ENCODE measurements at regions not wholly inside any gene's neighbourhood (a gene's known extent, or its start where the extent isn't known, plus 50 kb on each side); places are given as distances from the start of the nearest gene placed in this dataset.

DNA sequence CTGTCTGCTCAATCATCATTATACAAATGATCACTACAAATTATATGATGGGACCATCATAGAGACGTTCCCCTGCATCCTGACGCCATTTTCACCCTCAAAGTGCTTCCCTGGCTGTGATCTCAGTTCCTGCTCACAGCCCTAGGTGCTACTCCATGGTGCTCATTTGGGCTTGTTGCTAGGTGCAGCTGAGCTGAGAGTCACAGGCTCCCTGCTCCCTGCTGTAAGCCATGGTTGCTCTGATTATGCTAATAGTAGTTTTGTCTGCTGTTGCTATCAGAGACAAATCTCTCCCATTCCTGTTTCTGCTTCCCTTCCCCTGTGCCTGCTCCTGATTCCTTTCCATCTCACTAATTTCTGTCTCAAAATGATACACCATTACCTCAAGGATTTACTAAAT is 474.3 kb downstream of the METTL15 start:
- no peak for TF ChIP-seq EZH2phosphoT487 (conservative IDR thresholded peaks at IDR 0.05; ENCODE audit: low read length)
- TF ChIP-seq, protein P1, sequence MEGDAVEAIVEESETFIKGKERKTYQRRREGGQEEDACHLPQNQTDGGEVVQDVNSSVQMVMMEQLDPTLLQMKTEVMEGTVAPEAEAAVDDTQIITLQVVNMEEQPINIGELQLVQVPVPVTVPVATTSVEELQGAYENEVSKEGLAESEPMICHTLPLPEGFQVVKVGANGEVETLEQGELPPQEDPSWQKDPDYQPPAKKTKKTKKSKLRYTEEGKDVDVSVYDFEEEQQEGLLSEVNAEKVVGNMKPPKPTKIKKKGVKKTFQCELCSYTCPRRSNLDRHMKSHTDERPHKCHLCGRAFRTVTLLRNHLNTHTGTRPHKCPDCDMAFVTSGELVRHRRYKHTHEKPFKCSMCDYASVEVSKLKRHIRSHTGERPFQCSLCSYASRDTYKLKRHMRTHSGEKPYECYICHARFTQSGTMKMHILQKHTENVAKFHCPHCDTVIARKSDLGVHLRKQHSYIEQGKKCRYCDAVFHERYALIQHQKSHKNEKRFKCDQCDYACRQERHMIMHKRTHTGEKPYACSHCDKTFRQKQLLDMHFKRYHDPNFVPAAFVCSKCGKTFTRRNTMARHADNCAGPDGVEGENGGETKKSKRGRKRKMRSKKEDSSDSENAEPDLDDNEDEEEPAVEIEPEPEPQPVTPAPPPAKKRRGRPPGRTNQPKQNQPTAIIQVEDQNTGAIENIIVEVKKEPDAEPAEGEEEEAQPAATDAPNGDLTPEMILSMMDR (IDR thresholded peaks at IDR 0.05; ENCODE audit: insufficient read depth, low read length, poor library complexity, severe bottlenecking) = no peak
- Histone ChIP-seq H2AFZ (ENCODE audit: low read depth, low read length, severe bottlenecking) (no peak overlapping the region), H4K20me1 (ENCODE audit: low read depth, low read length) (no peaks in the 10 kb centered on the region), H3K27ac (ENCODE audit: low read depth, low read length) (no peak overlapping the region), H3K4me2 (ENCODE audit: low read depth, low read length, poor library complexity, severe bottlenecking) (no peak overlapping the region), H3K27me3 (ENCODE audit: low read length) (no peaks in the 10 kb centered on the region), H3K36me3 (ENCODE audit: low read length) (no peaks in the 10 kb centered on the region), H3K9me3 (ENCODE audit: insufficient read depth, low read length) (no peaks in the 10 kb centered on the region), H3F3A (ENCODE audit: insufficient read depth) (no peaks in the 10 kb centered on the region), H3K9ac (ENCODE audit: low read length) (no peak overlapping the region), H3K9me2 (replicated peaks; ENCODE audit: insufficient read depth, low read length) (no peaks in the 10 kb centered on the region), H3K79me2 (ENCODE audit: insufficient read depth, low read length) (no peaks in the 10 kb centered on the region), H3K4me3 (ENCODE audit: insufficient read depth, low read length, poor library complexity, severe bottlenecking) (no peak overlapping the region)

DNA sequence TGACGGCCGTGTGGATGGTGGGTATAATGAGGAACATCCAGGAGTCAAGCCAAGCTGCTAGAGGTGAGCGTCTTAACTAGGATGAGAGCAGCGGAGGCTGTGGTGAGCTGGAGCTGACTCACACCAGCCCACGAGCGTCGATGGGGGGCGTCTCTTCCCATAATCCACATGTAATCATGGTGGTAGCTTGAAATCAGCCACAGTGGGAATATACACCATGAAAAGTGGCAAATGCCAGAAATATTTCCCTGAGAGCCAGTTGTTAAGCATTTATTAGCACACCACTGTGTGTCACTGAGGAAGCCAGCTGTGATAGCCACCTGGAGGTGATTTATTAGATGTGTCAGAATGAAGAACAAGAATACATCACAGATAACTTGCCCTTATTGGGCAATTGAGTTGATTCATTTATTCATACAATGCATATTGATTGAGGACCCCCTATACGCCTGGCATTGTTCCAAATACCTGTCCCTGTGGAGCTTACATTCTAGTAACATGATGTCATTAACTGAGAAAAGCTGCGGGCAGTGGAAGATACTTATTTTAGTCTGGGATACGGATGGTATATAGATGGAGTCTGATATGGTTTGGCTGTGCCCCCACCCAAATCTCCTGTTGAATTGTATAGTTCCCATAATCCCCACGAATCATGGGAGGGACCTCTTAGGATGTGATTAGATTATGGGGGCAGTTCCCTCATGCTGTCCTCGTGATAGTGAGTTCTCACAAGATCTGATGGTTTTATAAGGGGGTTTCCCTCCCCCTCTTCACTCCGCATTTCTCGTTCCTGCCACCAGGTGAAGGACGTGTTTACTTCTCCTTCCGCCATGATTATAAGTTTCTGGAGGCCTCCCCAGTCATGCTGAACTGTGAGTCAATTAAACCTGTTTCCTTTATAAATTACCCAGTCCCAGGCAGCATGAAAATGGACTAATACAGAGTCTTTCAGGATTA is 473.4 kb downstream of the METTL15 start:
- TF ChIP-seq, protein P1 (IDR thresholded peaks at IDR 0.05; ENCODE audit: insufficient read depth, low read length, poor library complexity, severe bottlenecking) = no peak
- no peak for TF ChIP-seq EZH2phosphoT487 (conservative IDR thresholded peaks at IDR 0.05; ENCODE audit: low read length)
- Histone ChIP-seq H3K4me3 (ENCODE audit: insufficient read depth, low read length, poor library complexity, severe bottlenecking) (no peak overlapping the region), H3K27ac (ENCODE audit: low read depth, low read length) (no peak overlapping the region), H3K79me2 (ENCODE audit: insufficient read depth, low read length) (no peaks in the 10 kb centered on the region), H4K20me1 (ENCODE audit: low read depth, low read length) (no peaks in the 10 kb centered on the region), H3K9ac (ENCODE audit: low read length) (no peak overlapping the region), H3F3A (ENCODE audit: insufficient read depth) (no peaks in the 10 kb centered on the region), H3K9me2 (replicated peaks; ENCODE audit: insufficient read depth, low read length) (no peaks in the 10 kb centered on the region), H3K27me3 (ENCODE audit: low read length) (no peaks in the 10 kb centered on the region), H3K9me3 (ENCODE audit: insufficient read depth, low read length) (no peaks in the 10 kb centered on the region), H3K36me3 (ENCODE audit: low read length) (no peaks in the 10 kb centered on the region), H2AFZ (ENCODE audit: low read depth, low read length, severe bottlenecking) (no peak overlapping the region), H3K4me2 (ENCODE audit: low read depth, low read length, poor library complexity, severe bottlenecking) (no peak overlapping the region)

DNA sequence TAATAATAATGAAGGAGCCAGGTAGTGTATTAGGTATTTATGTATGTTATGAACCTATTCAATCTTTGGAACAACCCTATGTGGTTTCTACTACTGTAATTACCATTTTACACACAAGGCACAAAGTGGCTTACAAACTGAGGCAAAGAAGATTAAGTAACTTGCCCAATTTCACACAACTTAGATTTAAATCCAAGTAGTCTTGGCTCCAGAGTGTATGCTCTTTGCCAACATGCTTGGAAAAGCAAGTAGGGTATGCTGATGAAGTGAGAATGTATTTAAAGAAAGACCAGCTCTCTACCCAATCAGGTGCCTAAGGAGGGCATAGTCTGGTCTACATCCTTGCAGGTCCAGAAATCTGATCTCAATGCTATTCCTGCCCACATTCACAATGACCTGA is 463.2 kb downstream of the METTL15 start:
- H3F3A ChIP-seq (ENCODE audit: insufficient read depth) = no peaks in the 10 kb centered on the region
- no peak for TF ChIP-seq EZH2phosphoT487 (conservative IDR thresholded peaks at IDR 0.05; ENCODE audit: low read length)
- TF ChIP-seq, protein P1 (IDR thresholded peaks at IDR 0.05; ENCODE audit: insufficient read depth, low read length, poor library complexity, severe bottlenecking) = no peak
- no peaks in the 10 kb centered on the region for H4K20me1 ChIP-seq (ENCODE audit: low read depth, low read length)
- H3K4me2 ChIP-seq (ENCODE audit: low read depth, low read length, poor library complexity, severe bottlenecking) = no peak overlapping the region
- no peaks in the 10 kb centered on the region for H3K79me2 ChIP-seq (ENCODE audit: insufficient read depth, low read length)
- H3K27me3 ChIP-seq (ENCODE audit: low read length) = no peaks in the 10 kb centered on the region
- no peaks in the 10 kb centered on the region for H3K36me3 ChIP-seq (ENCODE audit: low read length)
- no peak overlapping the region for H3K27ac ChIP-seq (ENCODE audit: low read depth, low read length)
- H2AFZ ChIP-seq (ENCODE audit: low read depth, low read length, severe bottlenecking) = no peak overlapping the region
- no peaks in the 10 kb centered on the region for H3K9me2 ChIP-seq (replicated peaks; ENCODE audit: insufficient read depth, low read length)
- H3K4me3 ChIP-seq (ENCODE audit: insufficient read depth, low read length, poor library complexity, severe bottlenecking) = no peak overlapping the region
- H3K9ac ChIP-seq (ENCODE audit: low read length) = no peak overlapping the region
- no peaks in the 10 kb centered on the region for H3K9me3 ChIP-seq (ENCODE audit: insufficient read depth, low read length)

All from SU-DHL-6 (cell line).